ENCODE measurements at regions not wholly inside any gene's neighbourhood (a gene's known extent, or its start where the extent isn't known, plus 50 kb on each side); places are given as distances from the start of the nearest gene placed in this dataset.

- Histone ChIP-seq H2BK15ac (ENCODE audit: low read length) (no peak overlapping the region), H2BK20ac (ENCODE audit: low read length) (no peak overlapping the region), H3K23ac (ENCODE audit: insufficient read length) (no peak overlapping the region), H3K4me1 (replicated peaks in 1 of 4; ENCODE audit: control insufficient read depth in 3 of 4, insufficient read depth in 4 of 4, low read length in 3 of 4) (peaks cover 0 to 2% (median 0%) of the 10 kb centered on the region in 4 experiments; a peak in 1 of 7 replicates), H2BK12ac (ENCODE audit: low read depth, low read length) (no peak overlapping the region), H3K9me3 (ENCODE audit: insufficient read depth in 2 of 2, low read depth in 1 of 2, low read length in 1 of 2) (no peaks in the 10 kb centered on the region), H3K27me3 (replicated peaks in 1 of 4; ENCODE audit: control insufficient read depth in 3 of 4, extremely low read depth in 1 of 4, insufficient read depth in 3 of 4, low read length in 3 of 4) (no peaks in the 10 kb centered on the region), H3K18ac (ENCODE audit: extremely low read depth, low read length) (no peak overlapping the region), H3K36me3 (ENCODE audit: control insufficient read depth in 2 of 4, insufficient read depth in 4 of 4, low read length in 3 of 4) (no peaks in the 10 kb centered on the region), H3K9ac (replicated peaks in 1 of 4; ENCODE audit: extremely low read depth in 1 of 4, low read depth in 3 of 4, low read length in 3 of 4) (no peak overlapping the region), H2AFZ (ENCODE audit: low read length) (no peak overlapping the region), H3K79me2 (ENCODE audit: control insufficient read depth in 1 of 2, insufficient read depth in 2 of 2, low read length in 2 of 2) (no peaks in the 10 kb centered on the region), H4K20me1 (replicated peaks in 1 of 2; ENCODE audit: control insufficient read depth in 1 of 2, insufficient read depth in 2 of 2, low read length in 2 of 2) (no peaks in the 10 kb centered on the region), H2BK5ac (ENCODE audit: low read depth, low read length) (no peak overlapping the region), H3K14ac (ENCODE audit: insufficient read length) (no peak overlapping the region), H2AK5ac (ENCODE audit: low read depth, low read length) (no peak overlapping the region), H3K4me3 (ENCODE audit: extremely low read depth in 1 of 4, insufficient read depth in 2 of 4, low read depth in 3 of 4, low read length in 4 of 4) (no peak overlapping the region), H3K23me2 (ENCODE audit: low read depth, low read length) (no peaks in the 10 kb centered on the region), H2BK120ac (replicated peaks; ENCODE audit: low read depth, low read length) (no peak overlapping the region), H4K91ac (replicated peaks; ENCODE audit: insufficient read length, low read length) (no peak overlapping the region), H4K8ac (ENCODE audit: extremely low read depth, insufficient read depth, low read length) (no peak overlapping the region), H3K56ac (replicated peaks; ENCODE audit: insufficient read length, low read depth, low read length) (no peak overlapping the region), H3K4ac (replicated peaks; ENCODE audit: insufficient read length, low read depth, low read length) (no peak overlapping the region), H3K4me2 (ENCODE audit: insufficient read depth in 1 of 2, low read depth in 2 of 2, low read length in 2 of 2) (no peak overlapping the region), H3K79me1 (ENCODE audit: low read depth, low read length) (no peaks in the 10 kb centered on the region), H3K27ac (ENCODE audit: low read depth, low read length) (no peak overlapping the region), H4K5ac (ENCODE audit: insufficient read length, low read depth, low read length) (no peak overlapping the region)
- POLR2A ChIA-PET (ENCODE audit: partially characterized antibody): no interaction called here
- no peak for FAIRE-seq
- DNase-seq (ENCODE audit: low read depth in 1 of 2, low spot score in 2 of 2): no peak
- TF ChIP-seq CTCF (IDR thresholded peaks at IDR 0.05; ENCODE audit: control extremely low read depth in 1 of 3, insufficient read depth in 1 of 3, low read depth in 1 of 3, low read length in 3 of 3): no peak
- no peak for TF ChIP-seq TBP (IDR thresholded peaks at IDR 0.05; ENCODE audit: low read depth, low read length)
- TF ChIP-seq GABPA (IDR thresholded peaks at IDR 0.05; ENCODE audit: borderline replicate concordance, insufficient read depth, low read length): no peak
- no peak for TF ChIP-seq CTBP2 (IDR thresholded peaks at IDR 0.05; ENCODE audit: borderline replicate concordance, insufficient read depth, insufficient read length, low read length)
- CTCF ChIA-PET (ENCODE audit: partially characterized antibody): interaction anchor here (1.0 to 9.7 kb wide), 4 partner anchors 12 to 191 kb away, joined by 3 to 78 read pairs (median 7); no protein-coding TSS in a partner anchor
These were observed 100.3 kb upstream of the SGIP1 start for GRCh38 chr1:66433611-66434010.

All from H1 (cell line).